GM10248 (cell line): ENCODE measurements at regions not wholly inside any gene's neighbourhood (a gene's known extent, or its start where the extent isn't known, plus 50 kb on each side); places are given as distances from the start of the nearest gene placed in this dataset.

Experiments
- CTCF ChIA-PET: fragments of 300-600 bp; sonication (Branson Sonifier 250); formaldehyde crosslinking; extraction: SDS; loops from one replicate; lab custom pipeline; 2021; ENCODE audit warnings: antibody characterized with exemption; lab: Yijun Ruan, JAX
- POLR2A ChIA-PET: fragments of 350-650 bp; sonication (Branson Sonifier 250); formaldehyde crosslinking; extraction: SDS; loops from one replicate; lab custom pipeline; 2020; ENCODE audit warnings: antibody characterized with exemption; lab: Yijun Ruan, JAX
- DNase-seq: peaks from one replicate; pipeline ENCODE4 v3.0.0; 2012; ENCODE audit errors: extremely low spot score
- CTCF ChIP-seq: IDR thresholded peaks from 2 replicates; pipeline ENCODE4 v1.5.1; 2012; ENCODE audit warnings: mild to moderate bottlenecking, low read depth; ENCODE audit errors: extremely low read depth, missing control alignments, control extremely low read depth

- DNase-seq: no peak
- CTCF ChIA-PET: no interaction called here
- POLR2A ChIA-PET: no interaction called here
- TF ChIP-seq CTCF: no peak
These were observed 175.3 kb upstream of the MIR17HG start for GRCh38 chr13:91172160-91172559.

- DNase-seq: no peak
- ChIA-PET CTCF (no interaction called here), POLR2A (no interaction called here)
- TF ChIP-seq CTCF: no peak
These were observed 172.5 kb upstream of the MIR17HG start for GRCh38 chr13:91174886-91175501.

- ChIA-PET POLR2A (no interaction called here), CTCF (interaction anchor here (1.0 to 1.9 kb wide), 2 partner anchors 8 to 10 kb away, joined by 3 to 5 read pairs; no protein-coding TSS in a partner anchor)
- no peak for TF ChIP-seq CTCF
- DNase-seq: no peak
These were observed 169.4 kb upstream of the MIR17HG start for GRCh38 chr13:91178099-91178498.

- ChIA-PET POLR2A (no interaction called here), CTCF (interaction anchor here (1.0 to 1.5 kb wide), 3 partner anchors 8 to 14 kb away, joined by 3 to 5 read pairs (median 4); no protein-coding TSS in a partner anchor)
- no peak for DNase-seq
- TF ChIP-seq CTCF: no peak
These were observed 165.6 kb upstream of the MIR17HG start for GRCh38 chr13:91181892-91182291.

- ChIA-PET POLR2A (no interaction called here), CTCF (interaction anchor here (1.1 to 1.5 kb wide), 3 partner anchors 59 to 107 kb away, joined by 3 to 6 read pairs (median 3); no protein-coding TSS in a partner anchor)
- no peak for TF ChIP-seq CTCF
- no peak for DNase-seq
These were observed 163.1 kb upstream of the MIR17HG start for GRCh38 chr13:91184244-91184926.

GRCh38 chr13:91185294-91185863, 162.1 kb upstream of the MIR17HG start:
- ChIA-PET CTCF (interaction anchor here (1.0 to 1.5 kb wide), 4 partner anchors 8 to 108 kb away, joined by 3 to 6 read pairs (median 3); no protein-coding TSS in a partner anchor), POLR2A (no interaction called here)

More at GRCh38 chr13:91185294-91185863, 162.1 kb upstream of the MIR17HG start:
- TF ChIP-seq CTCF: no peak
- DNase-seq: no peak
